C4-2B (cell line): ENCODE measurements at regions not wholly inside any gene's neighbourhood (a gene's known extent, or its start where the extent isn't known, plus 50 kb on each side); places are given as distances from the start of the nearest gene placed in this dataset.

Experiments used
- ZFX ChIP-seq: fragments of 450-650 bp; IDR thresholded peaks from 2 replicates; pipeline ENCODE4 v1.6.1; 2017
- TF ChIP-seq, protein P1 (sequence below): fragments of 450-650 bp; conservative IDR thresholded peaks from 2 replicates; pipeline ENCODE4 v1.5.1; 2017; ENCODE audit warnings: mild to moderate bottlenecking

DNA sequence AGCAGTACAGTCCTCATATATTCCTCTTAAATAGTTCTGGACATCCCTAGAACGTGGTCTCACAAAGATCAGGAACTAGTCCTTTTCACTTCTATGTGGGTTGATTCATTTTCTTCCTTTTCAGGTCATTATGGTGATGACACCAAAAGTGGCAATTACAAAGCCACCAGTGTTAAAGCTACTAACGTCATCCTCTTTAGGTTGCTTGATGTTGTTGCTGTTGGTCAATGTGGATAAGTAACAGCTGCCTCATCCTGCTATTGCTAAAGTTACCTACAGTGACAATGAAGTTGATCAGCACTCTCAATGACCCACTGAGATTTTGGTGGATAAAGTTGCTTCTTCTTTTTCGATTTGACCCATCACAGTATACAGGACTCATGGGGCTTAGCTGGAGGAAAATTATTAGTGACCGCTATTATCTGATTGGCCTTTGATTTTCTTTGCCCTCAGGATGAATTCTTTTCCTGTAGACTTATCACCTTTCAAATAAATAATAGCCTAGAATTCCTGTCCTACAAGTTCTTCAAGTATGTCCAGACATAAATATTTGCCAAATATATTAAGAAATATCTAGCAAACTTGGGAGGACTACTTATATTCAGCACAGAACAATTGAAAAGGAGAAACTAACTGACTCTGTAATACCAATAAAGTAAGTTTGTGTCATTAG, 54.0 kb upstream of the ATP2B1 start:
- TF ChIP-seq, protein P1, sequence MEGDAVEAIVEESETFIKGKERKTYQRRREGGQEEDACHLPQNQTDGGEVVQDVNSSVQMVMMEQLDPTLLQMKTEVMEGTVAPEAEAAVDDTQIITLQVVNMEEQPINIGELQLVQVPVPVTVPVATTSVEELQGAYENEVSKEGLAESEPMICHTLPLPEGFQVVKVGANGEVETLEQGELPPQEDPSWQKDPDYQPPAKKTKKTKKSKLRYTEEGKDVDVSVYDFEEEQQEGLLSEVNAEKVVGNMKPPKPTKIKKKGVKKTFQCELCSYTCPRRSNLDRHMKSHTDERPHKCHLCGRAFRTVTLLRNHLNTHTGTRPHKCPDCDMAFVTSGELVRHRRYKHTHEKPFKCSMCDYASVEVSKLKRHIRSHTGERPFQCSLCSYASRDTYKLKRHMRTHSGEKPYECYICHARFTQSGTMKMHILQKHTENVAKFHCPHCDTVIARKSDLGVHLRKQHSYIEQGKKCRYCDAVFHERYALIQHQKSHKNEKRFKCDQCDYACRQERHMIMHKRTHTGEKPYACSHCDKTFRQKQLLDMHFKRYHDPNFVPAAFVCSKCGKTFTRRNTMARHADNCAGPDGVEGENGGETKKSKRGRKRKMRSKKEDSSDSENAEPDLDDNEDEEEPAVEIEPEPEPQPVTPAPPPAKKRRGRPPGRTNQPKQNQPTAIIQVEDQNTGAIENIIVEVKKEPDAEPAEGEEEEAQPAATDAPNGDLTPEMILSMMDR: no peak
- TF ChIP-seq ZFX: no peak
